ENCODE measurements at regions not wholly inside any gene's neighbourhood (a gene's known extent, or its start where the extent isn't known, plus 50 kb on each side); places are given as distances from the start of the nearest gene placed in this dataset.

DNA sequence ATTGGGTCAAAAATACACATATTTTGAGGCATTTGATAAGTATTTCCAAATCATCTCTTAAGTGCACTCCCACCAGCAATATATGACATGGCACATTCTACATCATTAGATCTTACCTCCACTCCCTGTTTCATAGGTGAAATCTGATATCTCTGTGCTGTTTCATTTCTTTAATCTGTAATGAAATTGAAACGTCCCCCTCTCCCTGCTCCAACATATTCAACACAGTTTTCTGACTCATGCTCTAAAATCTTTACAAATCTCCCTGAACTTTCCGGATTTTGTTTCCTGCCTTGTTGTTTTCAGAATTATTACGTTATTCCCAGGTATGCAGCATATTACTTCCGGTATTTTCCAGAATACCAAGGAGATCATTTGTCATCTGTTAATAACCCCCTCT is 66.1 kb upstream of the AKT3 start:
- Histone ChIP-seq H3K27me3 (ENCODE audit: control insufficient read depth, insufficient read depth, low read length) (no peaks in the 10 kb centered on the region), H3K4me3 (ENCODE audit: low read depth, low read length) (no peak overlapping the region), H3K4me2 (ENCODE audit: low read length) (no peak overlapping the region), H3K9me3 (ENCODE audit: control insufficient read depth, low read length) (no peaks in the 10 kb centered on the region), H2AFZ (no peak overlapping the region), H3K4me1 (no peaks in the 10 kb centered on the region), H3K27ac (no peak overlapping the region), H3K36me3 (ENCODE audit: control insufficient read depth, insufficient read depth, low read length) (no peaks in the 10 kb centered on the region), H3K9ac (no peak overlapping the region), H3K79me2 (no peaks in the 10 kb centered on the region)
- TF ChIP-seq, protein P1, sequence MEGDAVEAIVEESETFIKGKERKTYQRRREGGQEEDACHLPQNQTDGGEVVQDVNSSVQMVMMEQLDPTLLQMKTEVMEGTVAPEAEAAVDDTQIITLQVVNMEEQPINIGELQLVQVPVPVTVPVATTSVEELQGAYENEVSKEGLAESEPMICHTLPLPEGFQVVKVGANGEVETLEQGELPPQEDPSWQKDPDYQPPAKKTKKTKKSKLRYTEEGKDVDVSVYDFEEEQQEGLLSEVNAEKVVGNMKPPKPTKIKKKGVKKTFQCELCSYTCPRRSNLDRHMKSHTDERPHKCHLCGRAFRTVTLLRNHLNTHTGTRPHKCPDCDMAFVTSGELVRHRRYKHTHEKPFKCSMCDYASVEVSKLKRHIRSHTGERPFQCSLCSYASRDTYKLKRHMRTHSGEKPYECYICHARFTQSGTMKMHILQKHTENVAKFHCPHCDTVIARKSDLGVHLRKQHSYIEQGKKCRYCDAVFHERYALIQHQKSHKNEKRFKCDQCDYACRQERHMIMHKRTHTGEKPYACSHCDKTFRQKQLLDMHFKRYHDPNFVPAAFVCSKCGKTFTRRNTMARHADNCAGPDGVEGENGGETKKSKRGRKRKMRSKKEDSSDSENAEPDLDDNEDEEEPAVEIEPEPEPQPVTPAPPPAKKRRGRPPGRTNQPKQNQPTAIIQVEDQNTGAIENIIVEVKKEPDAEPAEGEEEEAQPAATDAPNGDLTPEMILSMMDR (IDR thresholded peaks at IDR 0.05): no peak

DNA sequence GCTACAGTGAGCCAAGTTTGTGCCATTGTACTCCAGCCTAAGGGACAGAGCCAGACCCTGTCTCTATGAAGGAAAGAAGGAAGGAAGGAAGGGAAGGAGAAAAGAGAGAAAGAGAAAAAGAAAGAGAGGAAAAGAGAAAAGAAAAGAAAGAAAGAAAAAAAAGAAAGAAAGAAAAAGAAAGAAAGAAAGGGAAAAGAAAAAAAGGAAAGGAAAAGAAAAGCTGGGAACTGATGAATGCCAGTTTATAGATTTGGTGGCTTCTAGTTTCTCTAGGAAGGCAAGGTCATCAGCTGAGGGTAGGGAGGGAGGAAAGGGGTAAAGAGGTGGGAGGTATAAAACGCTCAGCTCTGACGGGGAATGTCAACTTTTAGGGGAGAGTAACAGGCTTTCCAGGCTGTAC is 62.3 kb upstream of the AKT3 start:
- no peaks in the 10 kb centered on the region for H3K79me2 ChIP-seq
- H3K36me3 ChIP-seq (ENCODE audit: control insufficient read depth, insufficient read depth, low read length): no peaks in the 10 kb centered on the region
- no peaks in the 10 kb centered on the region for H3K4me1 ChIP-seq
- no peaks in the 10 kb centered on the region for H3K27me3 ChIP-seq (ENCODE audit: control insufficient read depth, insufficient read depth, low read length)
- TF ChIP-seq, protein P1 (IDR thresholded peaks at IDR 0.05): no peak
- no peak overlapping the region for H2AFZ ChIP-seq
- no peak overlapping the region for H3K9ac ChIP-seq
- no peak overlapping the region for H3K27ac ChIP-seq
- no peaks in the 10 kb centered on the region for H3K9me3 ChIP-seq (ENCODE audit: control insufficient read depth, low read length)
- H3K4me3 ChIP-seq (ENCODE audit: low read depth, low read length): no peak overlapping the region
- H3K4me2 ChIP-seq (ENCODE audit: low read length): no peak overlapping the region

DNA sequence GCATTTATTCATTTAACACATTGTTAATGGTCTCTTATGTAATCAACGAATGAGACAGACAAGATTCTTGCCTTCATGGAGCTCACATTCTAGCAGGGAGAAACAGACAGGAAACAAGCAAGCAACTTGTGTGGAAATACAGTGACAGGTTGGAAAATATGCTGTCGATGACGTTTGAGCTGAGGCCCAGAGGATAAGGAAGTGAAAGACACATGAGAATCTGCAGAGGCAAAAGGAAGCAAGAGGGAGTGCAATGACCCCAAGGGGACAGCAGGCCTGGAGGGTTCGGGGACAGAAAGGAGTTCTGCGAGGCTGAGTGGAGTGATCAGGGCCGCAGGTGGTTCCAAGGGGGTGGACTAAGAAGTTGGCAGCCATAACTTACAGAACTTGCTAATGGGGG is 60.6 kb upstream of the AKT3 start:
- TF ChIP-seq, protein P1 (IDR thresholded peaks at IDR 0.05): no peak
- H3K36me3 ChIP-seq (ENCODE audit: control insufficient read depth, insufficient read depth, low read length): no peaks in the 10 kb centered on the region
- no peaks in the 10 kb centered on the region for H3K9me3 ChIP-seq (ENCODE audit: control insufficient read depth, low read length)
- H3K79me2 ChIP-seq: no peaks in the 10 kb centered on the region
- no peaks in the 10 kb centered on the region for H3K27me3 ChIP-seq (ENCODE audit: control insufficient read depth, insufficient read depth, low read length)
- H2AFZ ChIP-seq: no peak overlapping the region
- no peak overlapping the region for H3K27ac ChIP-seq
- H3K4me2 ChIP-seq (ENCODE audit: low read length): no peak overlapping the region
- H3K4me3 ChIP-seq (ENCODE audit: low read depth, low read length): no peak overlapping the region
- no peak overlapping the region for H3K9ac ChIP-seq
- no peaks in the 10 kb centered on the region for H3K4me1 ChIP-seq

DNA sequence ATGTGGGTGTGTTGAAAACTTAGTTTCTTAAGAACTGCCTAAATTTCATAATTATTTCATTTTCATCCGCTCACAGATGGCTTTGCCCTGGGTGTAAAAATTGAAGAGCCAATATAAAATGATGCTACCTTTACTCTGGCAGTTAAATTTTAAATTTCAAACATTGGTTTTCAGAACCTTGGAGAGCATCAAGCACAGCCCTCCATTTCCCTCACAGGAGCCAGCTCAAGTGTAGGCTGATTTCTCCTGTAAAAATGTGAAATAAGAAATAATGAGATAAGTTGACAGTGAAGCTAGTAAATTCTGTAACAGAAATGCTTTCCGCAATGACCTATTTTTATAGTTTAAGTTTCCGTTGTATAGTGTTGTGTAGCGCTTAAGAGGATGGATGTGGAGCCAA is 53.9 kb upstream of the AKT3 start:
- H3K4me1 ChIP-seq: no peaks in the 10 kb centered on the region
- H2AFZ ChIP-seq: no peak overlapping the region
- no peak overlapping the region for H3K4me2 ChIP-seq (ENCODE audit: low read length)

DNA sequence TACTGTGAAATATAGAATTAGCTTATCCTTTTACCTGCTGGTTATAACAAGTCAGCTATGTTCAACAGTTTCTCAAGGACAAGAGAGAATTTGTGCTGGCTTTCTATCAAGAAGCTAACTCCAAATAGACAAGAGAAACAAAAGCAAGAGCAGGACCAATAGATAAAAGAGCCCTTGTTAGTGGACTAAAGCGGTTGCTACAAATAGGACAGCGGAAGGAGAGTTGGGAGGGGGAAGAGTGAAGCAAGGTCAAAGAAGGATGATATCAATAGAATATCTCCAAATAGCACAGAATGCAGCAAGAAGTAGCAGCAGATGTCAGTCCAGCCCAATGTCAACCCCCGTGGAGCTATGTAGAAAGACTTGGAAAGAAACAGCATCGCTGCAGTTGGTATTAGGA is 53.0 kb upstream of the AKT3 start:
- no peaks in the 10 kb centered on the region for H3K79me2 ChIP-seq
- H2AFZ ChIP-seq: no peak overlapping the region
- no peak overlapping the region for H3K27ac ChIP-seq
- no peak overlapping the region for H3K9ac ChIP-seq
- TF ChIP-seq, protein P1 (IDR thresholded peaks at IDR 0.05): no peak
- H3K36me3 ChIP-seq (ENCODE audit: control insufficient read depth, insufficient read depth, low read length): no peaks in the 10 kb centered on the region
- no peaks in the 10 kb centered on the region for H3K9me3 ChIP-seq (ENCODE audit: control insufficient read depth, low read length)
- H3K4me1 ChIP-seq: no peaks in the 10 kb centered on the region
- H3K4me3 ChIP-seq (ENCODE audit: low read depth, low read length): no peak overlapping the region
- no peak overlapping the region for H3K4me2 ChIP-seq (ENCODE audit: low read length)
- H3K27me3 ChIP-seq (ENCODE audit: control insufficient read depth, insufficient read depth, low read length): no peaks in the 10 kb centered on the region

More for the DNA sequence above, 53.9 kb upstream of the AKT3 start:
- TF ChIP-seq, protein P1 (IDR thresholded peaks at IDR 0.05): no peak
- Histone ChIP-seq H3K27ac (no peak overlapping the region), H3K36me3 (ENCODE audit: control insufficient read depth, insufficient read depth, low read length) (no peaks in the 10 kb centered on the region), H3K27me3 (ENCODE audit: control insufficient read depth, insufficient read depth, low read length) (no peaks in the 10 kb centered on the region), H3K9ac (no peak overlapping the region), H3K4me3 (ENCODE audit: low read depth, low read length) (no peak overlapping the region), H3K9me3 (ENCODE audit: control insufficient read depth, low read length) (no peaks in the 10 kb centered on the region), H3K79me2 (no peaks in the 10 kb centered on the region)
